ENCODE measurements at regions not wholly inside any gene's neighbourhood (a gene's known extent, or its start where the extent isn't known, plus 50 kb on each side); places are given as distances from the start of the nearest gene placed in this dataset.

GRCh38 chr12:61780435-61780834 is 479.8 kb upstream of the USP15 start:
- Histone ChIP-seq H3K4me3 (ENCODE audit: low read depth, low read length) (no peak overlapping the region), H3K4me1 (ENCODE audit: control insufficient read depth, insufficient read depth, low read length) (no peaks in the 10 kb centered on the region), H3K9me3 (ENCODE audit: control insufficient read depth, insufficient read depth, low read depth, low read length) (no peaks in the 10 kb centered on the region), H3K36me3 (ENCODE audit: control insufficient read depth in 2 of 2, insufficient read depth in 1 of 2, low read length in 2 of 2) (no peaks in the 10 kb centered on the region), H3K27ac (ENCODE audit: extremely low read depth, low read depth, low read length) (no peak overlapping the region)
- TF ChIP-seq ZNF341 (tag by site-specific recombination; IDR thresholded peaks at IDR 0.05; ENCODE audit: low read depth): no peak
- no peak for TF ChIP-seq ZNF580 (tag by site-specific recombination; IDR thresholded peaks at IDR 0.05)
- no peak for TF ChIP-seq ZNF707 (tag by site-specific recombination; IDR thresholded peaks at IDR 0.05)
- no peak for TF ChIP-seq SETDB1 (IDR thresholded peaks at IDR 0.05; ENCODE audit: insufficient read length, low read length)
- no peak for TF ChIP-seq SCRT1 (tag by site-specific recombination; IDR thresholded peaks at IDR 0.05; ENCODE audit: borderline replicate concordance)
- no peak for TF ChIP-seq ZNF777 (tag by site-specific recombination; IDR thresholded peaks at IDR 0.05; ENCODE audit: borderline replicate concordance)
- no peak for TF ChIP-seq PRDM2 (tag by site-specific recombination; IDR thresholded peaks at IDR 0.05; ENCODE audit: borderline replicate concordance)
- TF ChIP-seq ZNF394 (tag by site-specific recombination; IDR thresholded peaks at IDR 0.05; ENCODE audit: borderline replicate concordance): no peak
- no peak for TF ChIP-seq ZNF292 (tag by site-specific recombination; IDR thresholded peaks at IDR 0.05; ENCODE audit: borderline replicate concordance, low read depth)
- no peak for TF ChIP-seq ZSCAN18 (tag by site-specific recombination; IDR thresholded peaks at IDR 0.05)
- TF ChIP-seq OSR2 (tag by site-specific recombination; IDR thresholded peaks at IDR 0.05): no peak
- no peak for TF ChIP-seq ZNF362 (tag by site-specific recombination; IDR thresholded peaks at IDR 0.05)
- TF ChIP-seq ZNF529 (tag by site-specific recombination; IDR thresholded peaks at IDR 0.05; ENCODE audit: insufficient replicate concordance): no peak
- no peak for TF ChIP-seq ELK4 (IDR thresholded peaks at IDR 0.05; ENCODE audit: borderline replicate concordance, low read depth, low read length)
- CTCF ChIA-PET: no interaction called here
- POLR2A ChIA-PET: no interaction called here

GRCh38 chr12:61781021-61781581 is 479.1 kb upstream of the USP15 start:
- Histone ChIP-seq H3K27ac (ENCODE audit: extremely low read depth, low read depth, low read length) (no peak overlapping the region), H3K36me3 (ENCODE audit: control insufficient read depth in 2 of 2, insufficient read depth in 1 of 2, low read length in 2 of 2) (no peaks in the 10 kb centered on the region), H3K4me1 (ENCODE audit: control insufficient read depth, insufficient read depth, low read length) (no peaks in the 10 kb centered on the region), H3K4me3 (ENCODE audit: low read depth, low read length) (no peak overlapping the region), H3K9me3 (ENCODE audit: control insufficient read depth, insufficient read depth, low read depth, low read length) (no peaks in the 10 kb centered on the region)
- ChIA-PET POLR2A (no interaction called here), CTCF (no interaction called here)
- TF ChIP-seq ZBTB17 (tag by site-specific recombination; IDR thresholded peaks at IDR 0.05) (no peak), KLF8 (tag by site-specific recombination; IDR thresholded peaks at IDR 0.05) (no peak), BCL6B (tag by site-specific recombination; IDR thresholded peaks at IDR 0.05) (no peak), ZSCAN16 (tag by site-specific recombination; IDR thresholded peaks at IDR 0.05) (no peak)

Measured in HEK293 (cell line).